Subcutaneous abdominal adipose tissue (tissue), 5 donors: ENCODE measurements at regions not wholly inside any gene's neighbourhood (a gene's known extent, or its start where the extent isn't known, plus 50 kb on each side); places are given as distances from the start of the nearest gene placed in this dataset.

Experiments used
- H3K27ac ChIP-seq: one replicate; pipeline ENCODE4 v1.7.0; 2013; ENCODE audit warnings: low read depth, mild to moderate bottlenecking, inconsistent platforms, low read length, moderate library complexity
- H3K27me3 ChIP-seq, 5 donors: one replicate each; pipeline ENCODE4 v1.7.0; 2013; ENCODE audit warnings: low read length in 5 of 5, inconsistent platforms in 1 of 5; ENCODE audit not compliant: control insufficient read depth in 5 of 5, insufficient read depth in 4 of 5
- H3K36me3 ChIP-seq, 5 donors: one replicate each; pipeline ENCODE4 v1.7.0; 2013; ENCODE audit warnings: low read length in 5 of 5; ENCODE audit not compliant: control insufficient read depth in 5 of 5, insufficient read depth in 5 of 5
- H3K4me1 ChIP-seq, 5 donors: one replicate each; pipeline ENCODE4 v1.7.0; 2013; ENCODE audit warnings: low read length in 5 of 5, mild to moderate bottlenecking in 3 of 5, moderate library complexity in 1 of 5; ENCODE audit not compliant: control insufficient read depth in 5 of 5, insufficient read depth in 5 of 5
- H3K4me3 ChIP-seq, 5 donors: one replicate each; pipeline ENCODE4 v1.7.0; 2013; ENCODE audit warnings: low read length in 5 of 5, low read depth in 1 of 5
- H3K9ac ChIP-seq, 5 donors: one replicate each; pipeline ENCODE4 v1.7.0; 2013; ENCODE audit warnings: low read length in 5 of 5, mild to moderate bottlenecking in 4 of 5, moderate library complexity in 3 of 5
- H3K9me3 ChIP-seq, 5 donors: one replicate each; pipeline ENCODE4 v1.7.0; 2013; ENCODE audit warnings: low read length in 5 of 5; ENCODE audit not compliant: control insufficient read depth in 5 of 5
- donor health status: healthy.
- donor health status: healthy.
- donor health status: healthy.
- donor health status: healthy.
- donor health status: healthy.

DNA sequence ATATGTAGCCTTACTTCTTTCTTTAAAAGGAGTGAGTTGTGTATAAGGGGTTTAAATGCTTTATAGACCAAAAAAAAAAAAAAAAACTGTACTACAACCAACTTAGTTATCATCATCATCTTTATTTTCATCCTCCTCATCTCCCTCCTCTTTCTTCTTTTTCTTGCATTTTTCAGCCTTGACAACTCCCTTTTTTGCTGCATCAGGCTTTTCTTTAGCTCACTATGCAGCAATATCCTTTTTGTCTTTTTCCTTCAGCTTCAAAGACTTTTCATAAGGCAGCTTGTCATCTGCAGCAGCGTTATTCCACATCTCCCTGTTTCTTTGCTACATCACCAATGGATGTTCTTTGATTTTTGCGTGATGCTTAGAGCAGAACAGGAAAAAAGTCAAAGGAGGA is 526.0 kb downstream of the ZNF608 start:
- no peaks in the 10 kb centered on the region for H3K27me3 ChIP-seq
- H3K4me1 ChIP-seq = no peaks in the 10 kb centered on the region
- no peaks in the 10 kb centered on the region for H3K9me3 ChIP-seq
- H3K4me3 ChIP-seq = no peak overlapping the region
- no peaks in the 10 kb centered on the region for H3K36me3 ChIP-seq
- no peak overlapping the region for H3K27ac ChIP-seq
- H3K9ac ChIP-seq = no peak overlapping the region

DNA sequence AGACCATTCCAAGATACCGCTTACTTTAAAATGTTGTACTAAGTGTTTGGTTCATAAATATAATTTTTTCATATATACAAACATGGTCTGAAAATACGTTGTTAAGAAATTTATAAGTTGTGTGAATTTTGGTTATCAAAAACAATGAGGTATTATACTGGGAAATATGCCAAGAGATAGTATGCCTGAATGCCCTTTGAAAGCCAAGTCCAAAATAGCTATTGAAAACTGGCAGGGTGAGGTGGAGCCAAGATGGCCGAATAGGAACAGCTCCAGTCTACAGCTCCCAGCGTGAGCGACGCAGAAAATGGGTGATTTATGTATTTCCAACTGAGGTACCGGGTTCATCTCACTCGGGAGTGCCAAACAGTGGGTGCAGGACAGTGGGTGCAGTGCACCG is 533.5 kb downstream of the ZNF608 start:
- H3K4me1 ChIP-seq = no peaks in the 10 kb centered on the region
- H3K9me3 ChIP-seq = no peaks in the 10 kb centered on the region
- H3K27ac ChIP-seq = no peak overlapping the region
- no peak overlapping the region for H3K4me3 ChIP-seq
- H3K9ac ChIP-seq = no peak overlapping the region
- H3K27me3 ChIP-seq = no peaks in the 10 kb centered on the region
- H3K36me3 ChIP-seq = no peaks in the 10 kb centered on the region

DNA sequence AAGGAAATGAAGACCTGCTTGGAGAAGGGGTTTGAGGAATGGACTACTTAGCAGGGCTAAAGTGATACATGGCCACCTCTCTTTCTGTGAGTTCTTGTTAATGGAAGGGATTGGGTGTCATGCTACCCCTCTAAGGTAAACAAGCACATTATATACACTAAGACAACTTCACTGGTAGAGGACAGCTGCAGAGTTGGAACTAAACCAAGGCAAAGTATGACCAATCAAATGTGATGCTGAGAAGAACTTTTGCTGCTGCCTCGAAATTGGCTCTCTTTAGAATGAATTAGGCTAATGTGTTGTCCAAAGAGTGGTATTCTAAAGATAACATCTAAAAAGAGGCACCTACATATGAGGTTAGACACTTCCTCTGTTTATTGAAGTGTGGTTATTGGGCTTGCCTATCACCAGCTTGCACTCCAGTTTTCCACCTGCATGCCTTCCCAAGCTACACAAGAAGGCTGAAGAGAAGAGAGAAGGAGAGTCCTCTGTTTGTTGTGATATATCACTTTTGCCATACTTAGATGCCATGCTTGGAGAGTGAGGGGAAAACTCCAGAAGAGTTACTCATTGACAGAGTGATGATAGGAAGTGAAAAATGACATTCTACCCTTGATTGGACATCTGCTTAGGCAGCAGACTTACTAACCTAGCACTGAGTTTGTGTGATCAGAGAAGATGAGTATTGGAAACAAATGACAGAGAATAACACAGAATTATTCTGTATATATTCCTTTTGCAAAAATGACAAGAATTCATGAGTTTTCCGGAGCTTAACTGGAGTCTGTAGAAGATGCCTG is 536.1 kb downstream of the ZNF608 start:
- Histone ChIP-seq H3K27me3 (no peaks in the 10 kb centered on the region), H3K36me3 (no peaks in the 10 kb centered on the region), H3K27ac (no peak overlapping the region), H3K4me3 (no peak overlapping the region), H3K9ac (no peak overlapping the region), H3K4me1 (no peaks in the 10 kb centered on the region), H3K9me3 (no peaks in the 10 kb centered on the region)

DNA sequence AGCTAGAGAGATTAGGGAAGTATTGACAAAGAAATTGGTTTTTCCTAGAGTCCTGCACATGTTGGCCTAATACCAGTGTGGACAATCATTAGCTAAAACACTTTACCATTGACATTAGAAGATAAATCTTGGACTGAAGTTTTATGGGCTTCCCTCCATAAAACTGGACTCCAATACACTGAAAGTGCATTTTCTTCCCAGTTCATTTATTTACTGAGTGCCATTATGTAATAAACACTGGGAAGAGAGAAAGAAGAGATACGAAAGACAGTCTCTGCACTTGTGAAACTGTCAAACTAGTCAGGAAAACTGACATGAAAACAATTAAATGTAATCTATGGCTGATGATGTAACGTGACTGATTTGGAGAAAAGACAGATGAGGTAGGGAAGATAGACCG is 539.3 kb downstream of the ZNF608 start:
- H3K9ac ChIP-seq = no peak overlapping the region
- no peaks in the 10 kb centered on the region for H3K4me1 ChIP-seq
- peaks cover 0 to 5% (median 0%) of the 10 kb centered on the region in 5 donors for H3K9me3 ChIP-seq
- no peak overlapping the region for H3K4me3 ChIP-seq
- H3K27ac ChIP-seq = no peak overlapping the region
- no peaks in the 10 kb centered on the region for H3K27me3 ChIP-seq
- H3K36me3 ChIP-seq = no peaks in the 10 kb centered on the region

DNA sequence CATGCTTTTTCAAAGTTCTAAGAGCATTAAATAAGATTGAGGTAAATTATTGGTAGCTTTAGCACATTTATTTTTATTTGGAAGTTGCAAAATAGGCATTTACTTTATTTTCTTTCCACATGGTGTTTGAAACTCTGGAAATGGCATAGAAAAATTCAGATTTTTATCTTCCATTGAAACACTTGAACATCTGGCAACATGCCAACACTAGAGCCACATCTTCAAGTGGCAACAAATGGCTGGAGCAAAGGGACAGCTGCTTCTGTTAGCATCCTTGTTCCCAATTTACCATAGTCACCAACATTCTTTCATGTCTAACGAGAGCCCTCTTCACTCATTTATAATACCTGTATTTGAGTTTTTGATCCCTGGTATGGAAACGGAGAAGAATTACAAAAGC is 539.9 kb downstream of the ZNF608 start:
- Histone ChIP-seq H3K27ac (no peak overlapping the region), H3K9ac (no peak overlapping the region), H3K4me1 (no peaks in the 10 kb centered on the region), H3K9me3 (peaks cover 0 to 5% (median 0%) of the 10 kb centered on the region in 5 donors), H3K36me3 (no peaks in the 10 kb centered on the region), H3K27me3 (no peaks in the 10 kb centered on the region), H3K4me3 (no peak overlapping the region)

DNA sequence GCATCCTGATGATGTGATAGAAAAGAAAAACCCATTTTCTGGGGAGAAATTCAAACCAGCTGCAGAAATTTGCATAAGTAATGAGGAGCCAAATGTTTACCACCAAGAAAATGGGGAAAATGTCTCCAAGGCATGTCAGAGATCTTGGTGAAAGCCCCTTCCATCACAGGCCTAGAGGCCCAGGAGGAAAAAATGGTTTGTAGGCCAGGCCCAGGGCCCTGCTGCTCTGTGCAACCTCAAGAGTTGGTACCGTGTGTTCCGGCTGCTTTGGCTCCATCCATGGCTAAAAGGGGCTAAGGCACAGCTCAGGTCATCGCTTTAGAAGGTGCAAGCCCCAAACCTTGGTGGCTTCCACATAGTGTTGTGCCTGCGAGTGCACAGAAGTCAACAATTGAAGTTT is 543.1 kb downstream of the ZNF608 start:
- Histone ChIP-seq H3K9me3 (peaks cover 0 to 5% (median 0%) of the 10 kb centered on the region in 5 donors), H3K27me3 (no peaks in the 10 kb centered on the region), H3K9ac (no peak overlapping the region), H3K4me3 (no peak overlapping the region), H3K36me3 (no peaks in the 10 kb centered on the region), H3K4me1 (no peaks in the 10 kb centered on the region), H3K27ac (no peak overlapping the region)

DNA sequence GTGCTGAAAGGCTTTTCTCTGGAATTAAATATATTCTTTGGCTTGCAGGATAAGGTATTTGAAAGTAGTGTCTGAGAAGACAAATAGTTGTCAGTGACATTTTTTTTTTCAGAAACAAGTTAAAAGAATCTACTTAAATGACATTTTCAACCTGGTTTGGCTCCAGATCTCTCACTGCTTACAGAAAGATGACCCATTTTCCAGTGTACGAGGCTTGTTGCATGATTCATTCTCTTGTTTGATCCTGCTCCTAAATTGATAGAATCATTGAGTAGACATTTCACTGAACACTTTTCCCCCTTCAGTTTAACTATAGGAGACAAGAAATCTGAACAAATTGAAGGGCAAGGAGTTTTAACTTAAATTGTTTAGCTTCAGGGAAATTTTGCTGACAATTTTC is 546.1 kb downstream of the ZNF608 start:
- H3K9me3 ChIP-seq = peaks cover 0 to 5% (median 0%) of the 10 kb centered on the region in 5 donors
- no peak overlapping the region for H3K9ac ChIP-seq
- no peaks in the 10 kb centered on the region for H3K27me3 ChIP-seq
- H3K4me1 ChIP-seq = no peaks in the 10 kb centered on the region
- H3K4me3 ChIP-seq = no peak overlapping the region
- no peak overlapping the region for H3K27ac ChIP-seq
- H3K36me3 ChIP-seq = no peaks in the 10 kb centered on the region

DNA sequence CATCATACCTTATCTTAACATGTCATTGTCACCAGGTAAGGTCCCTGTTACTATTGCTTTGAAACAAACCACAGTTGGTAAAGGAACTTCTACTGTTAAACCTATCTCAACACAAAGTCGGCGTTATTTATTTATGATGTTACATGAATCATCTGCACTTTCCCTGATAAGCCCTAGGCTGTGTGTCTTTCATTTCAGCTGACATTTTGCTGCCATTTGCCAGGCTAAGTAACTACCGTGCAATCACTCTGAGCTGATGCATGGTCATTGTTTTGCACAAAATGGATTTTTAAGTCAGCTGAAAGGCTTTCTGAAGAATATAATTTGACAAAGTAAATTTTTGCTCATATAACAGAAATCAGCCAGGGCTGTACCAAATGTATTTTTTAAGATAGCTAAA is 546.5 kb downstream of the ZNF608 start:
- Histone ChIP-seq H3K27me3 (no peaks in the 10 kb centered on the region), H3K27ac (no peak overlapping the region), H3K9me3 (peaks cover 0 to 5% (median 0%) of the 10 kb centered on the region in 5 donors), H3K36me3 (no peaks in the 10 kb centered on the region), H3K4me3 (no peak overlapping the region), H3K9ac (no peak overlapping the region), H3K4me1 (no peaks in the 10 kb centered on the region)

DNA sequence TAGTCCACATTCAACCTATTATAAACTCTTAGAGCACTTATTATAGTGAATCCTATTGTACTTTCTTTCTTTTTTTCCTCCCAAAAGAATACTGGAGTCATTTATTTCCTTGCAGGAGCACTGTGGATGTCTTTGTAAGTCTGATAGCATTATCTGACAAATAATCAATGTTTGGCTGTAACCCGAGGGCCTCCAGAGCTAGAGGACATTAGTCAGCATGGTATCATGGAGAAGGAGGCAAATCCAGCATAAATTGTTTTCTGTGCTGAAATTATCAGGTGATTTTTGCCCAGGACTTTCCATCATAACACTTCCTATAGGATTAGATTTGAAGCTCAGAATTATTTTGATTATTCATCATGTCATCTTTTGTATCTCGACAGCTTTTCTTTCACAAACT is 551.0 kb downstream of the ZNF608 start:
- Histone ChIP-seq H3K9ac (no peak overlapping the region), H3K27ac (no peak overlapping the region), H3K27me3 (no peaks in the 10 kb centered on the region), H3K36me3 (no peaks in the 10 kb centered on the region), H3K4me3 (no peak overlapping the region), H3K4me1 (peaks cover 0 to 14% (median 13%) of the 10 kb centered on the region in 5 donors), H3K9me3 (no peaks in the 10 kb centered on the region)

DNA sequence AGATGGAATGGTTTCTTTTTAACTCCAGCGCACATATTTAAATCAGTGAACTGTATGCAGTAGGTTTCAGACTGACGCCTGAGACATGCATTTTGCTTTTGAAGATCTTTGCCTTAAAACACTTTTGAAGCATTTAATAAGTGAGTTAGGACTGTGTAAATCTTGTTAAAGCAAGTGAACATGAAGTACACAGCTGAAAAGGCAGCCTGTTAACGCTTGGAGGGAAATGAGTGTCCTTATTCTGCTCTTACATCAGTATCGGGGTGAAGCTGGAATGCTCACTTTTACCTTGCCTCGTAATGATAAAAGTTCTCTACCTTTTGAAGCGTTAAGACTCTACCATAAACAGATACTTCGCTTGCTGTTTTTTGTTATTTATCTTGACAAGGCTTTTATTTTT is 552.2 kb downstream of the ZNF608 start:
- Histone ChIP-seq H3K27ac (no peak overlapping the region), H3K9ac (no peak overlapping the region)

More for the DNA sequence above, 552.2 kb downstream of the ZNF608 start:
- Histone ChIP-seq H3K4me1 (peaks cover 0 to 14% (median 13%) of the 10 kb centered on the region in 5 donors), H3K27me3 (no peaks in the 10 kb centered on the region), H3K36me3 (no peaks in the 10 kb centered on the region), H3K9me3 (no peaks in the 10 kb centered on the region), H3K4me3 (no peak overlapping the region)
